Peyer's patch (tissue), 4 donors: ENCODE measurements at regions not wholly inside any gene's neighbourhood (a gene's known extent, or its start where the extent isn't known, plus 50 kb on each side); places are given as distances from the start of the nearest gene placed in this dataset.

Experiments used
- POLR2A ChIP-seq, 2 donors: fragments of 450-650 bp; IDR thresholded peaks; one replicate each; pipeline ENCODE4 v1.5.1; 2017; ENCODE audit warnings: antibody characterized with exemption in 2 of 2, mild to moderate bottlenecking in 2 of 2, moderate library complexity in 2 of 2
- TF ChIP-seq, protein P1 (sequence below), 6 experiments: fragments of 450-650 bp in 4 of 6; fragments of 200-600 bp in 2 of 6; sonication (generic) in 1 of 6; IDR thresholded peaks; one replicate each; pipeline ENCODE4 v1.5.1; 2017 to 2019; ENCODE audit warnings: antibody characterized with exemption in 6 of 6, mild to moderate bottlenecking in 3 of 6, moderate library complexity in 1 of 6

DNA sequence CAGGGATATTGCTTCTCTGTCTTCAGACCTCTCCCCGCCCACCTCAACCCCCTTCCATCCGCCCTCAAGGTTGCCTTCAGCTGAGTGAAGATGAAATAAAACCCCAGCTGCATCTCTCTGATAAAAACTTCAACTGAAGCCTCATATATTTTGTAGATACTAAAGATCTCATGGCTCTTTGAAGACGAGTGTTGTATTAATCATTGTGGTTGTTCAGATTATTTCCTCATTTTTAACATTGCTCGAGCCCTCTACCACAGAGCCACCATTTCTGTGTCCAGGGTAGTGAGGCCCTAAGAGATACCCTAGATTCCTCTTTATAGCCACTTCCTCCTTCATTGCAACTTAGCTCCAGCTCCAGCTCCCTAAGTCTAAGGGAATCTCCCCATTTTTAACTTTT, 312.8 kb upstream of the ZNF507 start:
- TF ChIP-seq, protein P1, sequence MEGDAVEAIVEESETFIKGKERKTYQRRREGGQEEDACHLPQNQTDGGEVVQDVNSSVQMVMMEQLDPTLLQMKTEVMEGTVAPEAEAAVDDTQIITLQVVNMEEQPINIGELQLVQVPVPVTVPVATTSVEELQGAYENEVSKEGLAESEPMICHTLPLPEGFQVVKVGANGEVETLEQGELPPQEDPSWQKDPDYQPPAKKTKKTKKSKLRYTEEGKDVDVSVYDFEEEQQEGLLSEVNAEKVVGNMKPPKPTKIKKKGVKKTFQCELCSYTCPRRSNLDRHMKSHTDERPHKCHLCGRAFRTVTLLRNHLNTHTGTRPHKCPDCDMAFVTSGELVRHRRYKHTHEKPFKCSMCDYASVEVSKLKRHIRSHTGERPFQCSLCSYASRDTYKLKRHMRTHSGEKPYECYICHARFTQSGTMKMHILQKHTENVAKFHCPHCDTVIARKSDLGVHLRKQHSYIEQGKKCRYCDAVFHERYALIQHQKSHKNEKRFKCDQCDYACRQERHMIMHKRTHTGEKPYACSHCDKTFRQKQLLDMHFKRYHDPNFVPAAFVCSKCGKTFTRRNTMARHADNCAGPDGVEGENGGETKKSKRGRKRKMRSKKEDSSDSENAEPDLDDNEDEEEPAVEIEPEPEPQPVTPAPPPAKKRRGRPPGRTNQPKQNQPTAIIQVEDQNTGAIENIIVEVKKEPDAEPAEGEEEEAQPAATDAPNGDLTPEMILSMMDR (IDR thresholded peaks at IDR 0.05), result no peak
- TF ChIP-seq POLR2A (IDR thresholded peaks at IDR 0.05), result no peak
